IMR-90 (cell line): ENCODE measurements at regions not wholly inside any gene's neighbourhood (a gene's known extent, or its start where the extent isn't known, plus 50 kb on each side); places are given as distances from the start of the nearest gene placed in this dataset.
A peak's percentile ranks its signal among the peaks of the same experiment; 100 is the strongest.

Experiments
- ATAC-seq: fragments of 200-7000 bp; cut with Tn5 transposase; 2 replicates; pipeline ENCODE4 v1.9.1; 2020; ENCODE audit warnings: low read depth, mild to moderate bottlenecking, moderate library complexity
- BruUV-seq: library from RNA; stranded (reverse); fragments of 400-500 nt; replicated peaks from 2 replicates; lab custom pipeline; 2021; lab: Mats Ljungman, UMichigan
- CTCF ChIA-PET: fragments of 300-600 bp; formaldehyde crosslinking; extraction: SDS; loops from one replicate; lab custom pipeline; 2021; ENCODE audit warnings: antibody characterized with exemption; lab: Yijun Ruan, JAX
- POLR2A ChIA-PET: fragments of 300-600 bp; sonication (Branson Sonifier 250); formaldehyde crosslinking; loops from one replicate; lab custom pipeline; 2022; ENCODE audit warnings: antibody characterized with exemption; ENCODE audit not compliant: unreplicated experiment; lab: Charles Lee
- DNase-seq: peaks from one replicate; pipeline ENCODE4 v3.0.0; 2013
- H2AFZ ChIP-seq: replicated peaks from 2 replicates; pipeline ENCODE3; 2013; ENCODE audit warnings: low read length, mild to moderate bottlenecking; ENCODE audit not compliant: poor library complexity
- H2AK5ac ChIP-seq: 2 replicates; pipeline ENCODE4 v1.6.1; 2013; ENCODE audit warnings: low read depth, low read length, inconsistent platforms
- H2AK9ac ChIP-seq: replicated peaks from 2 replicates; pipeline ENCODE3; 2013; ENCODE audit warnings: mild to moderate bottlenecking, low read depth, low read length, moderate library complexity; ENCODE audit not compliant: poor library complexity
- H2BK120ac ChIP-seq: 2 replicates; pipeline ENCODE4 v1.6.1; 2013; ENCODE audit warnings: low read depth, low read length, inconsistent platforms
- H2BK15ac ChIP-seq: 3 replicates; pipeline ENCODE4 v1.6.1; 2013; ENCODE audit warnings: low read depth, low read length, inconsistent platforms
- H2BK20ac ChIP-seq: 2 replicates; pipeline ENCODE4 v1.6.1; 2013; ENCODE audit warnings: low read depth, mild to moderate bottlenecking, inconsistent platforms, low read length, moderate library complexity
- H2BK5ac ChIP-seq: 2 replicates; pipeline ENCODE4 v1.6.1; 2013; ENCODE audit warnings: mild to moderate bottlenecking, low read depth, low read length, inconsistent platforms; ENCODE audit not compliant: poor library complexity, severe bottlenecking
- H3K14ac ChIP-seq: replicated peaks from 2 replicates; pipeline ENCODE4 v1.6.1; 2013; ENCODE audit warnings: low read depth, low read length, inconsistent platforms
- H3K18ac ChIP-seq: 2 replicates; pipeline ENCODE4 v1.6.1; 2013; ENCODE audit warnings: low read depth, low read length, control low read depth
- H3K23ac ChIP-seq: 2 replicates; pipeline ENCODE4 v1.6.1; 2013; ENCODE audit warnings: low read depth, low read length, inconsistent platforms
- H3K27ac ChIP-seq: 2 replicates; pipeline ENCODE4 v1.5.1; 2013; ENCODE audit warnings: mild to moderate bottlenecking, control low read depth, low read length; ENCODE audit not compliant: insufficient read depth
- H3K27me3 ChIP-seq: 2 replicates; pipeline ENCODE4 v1.6.1; 2013; ENCODE audit warnings: low read length; ENCODE audit not compliant: control insufficient read depth, insufficient read depth
- H3K36me3 ChIP-seq: 2 replicates; pipeline ENCODE4 v1.6.1; 2013; ENCODE audit warnings: low read length, mixed read lengths; ENCODE audit not compliant: control insufficient read depth, insufficient read depth
- H3K4ac ChIP-seq: 2 replicates; pipeline ENCODE4 v1.6.1; 2013; ENCODE audit warnings: low read depth, low read length, inconsistent platforms
- H3K4me1 ChIP-seq: 2 replicates; pipeline ENCODE4 v1.6.1; 2013; ENCODE audit warnings: low read length, mixed read lengths; ENCODE audit not compliant: control insufficient read depth, insufficient read depth
- H3K4me2 ChIP-seq: 2 replicates; pipeline ENCODE4 v1.6.1; 2013; ENCODE audit warnings: low read depth, mild to moderate bottlenecking, control low read depth, low read length, moderate library complexity
- H3K4me3 ChIP-seq: 2 replicates; pipeline ENCODE4 v1.5.1; 2013; ENCODE audit warnings: low read depth, mild to moderate bottlenecking, control low read depth, low read length, moderate library complexity; ENCODE audit not compliant: insufficient read depth
- H3K56ac ChIP-seq: 2 replicates; pipeline ENCODE4 v1.6.1; 2013; ENCODE audit warnings: low read length, inconsistent platforms; ENCODE audit not compliant: insufficient read depth; ENCODE audit errors: extremely low read depth
- H3K79me1 ChIP-seq, 2 experiments: 2 replicates each; pipeline ENCODE4 v1.6.1; 2013; ENCODE audit warnings: low read length in 2 of 2, inconsistent platforms in 1 of 2, low read depth in 1 of 2
- H3K9ac ChIP-seq: 2 replicates; pipeline ENCODE4 v1.6.1; 2013; ENCODE audit warnings: low read depth, low read length, control low read depth
- H3K9me1 ChIP-seq: 2 replicates; pipeline ENCODE4 v1.6.1; 2013; ENCODE audit warnings: low read length, inconsistent platforms; ENCODE audit not compliant: insufficient read depth
- H3K9me3 ChIP-seq: 2 replicates; pipeline ENCODE4 v1.6.1; 2013; ENCODE audit warnings: low read length; ENCODE audit not compliant: control insufficient read depth, insufficient read depth
- H4K20me1 ChIP-seq: 2 replicates; pipeline ENCODE4 v1.6.1; 2013; ENCODE audit warnings: low read length, inconsistent platforms; ENCODE audit not compliant: insufficient read depth
- H4K5ac ChIP-seq: 2 replicates; pipeline ENCODE4 v1.6.1; 2013; ENCODE audit warnings: mild to moderate bottlenecking, low read depth, low read length, control low read depth
- H4K8ac ChIP-seq, 2 experiments: 2 replicates each; pipeline ENCODE4 v1.6.1; 2013; ENCODE audit warnings: low read depth in 2 of 2, low read length in 2 of 2, control low read depth in 1 of 2, inconsistent platforms in 1 of 2
- H4K91ac ChIP-seq: 2 replicates; pipeline ENCODE4 v1.6.1; 2013; ENCODE audit warnings: low read depth, low read length, inconsistent platforms; ENCODE audit not compliant: insufficient read depth
- CEBPB ChIP-seq: IDR thresholded peaks from 2 replicates; pipeline ENCODE4 v1.6.1; 2012; ENCODE audit warnings: low read depth, low read length, improper control_type of control experiment
- CHD1 ChIP-seq: IDR thresholded peaks from 2 replicates; pipeline ENCODE4 v1.6.1; 2012; ENCODE audit warnings: low read depth, low read length, improper control_type of control experiment
- ELK1 ChIP-seq: fragments of 150-350 bp; IDR thresholded peaks from 2 replicates; pipeline ENCODE4 v1.6.1; 2016; ENCODE audit warnings: low read depth, mild to moderate bottlenecking, low read length, moderate library complexity, borderline replicate concordance
- FOS ChIP-seq: fragments of 150-350 bp; IDR thresholded peaks from 2 replicates; pipeline ENCODE4 v1.6.1; 2016; ENCODE audit warnings: low read depth, low read length
- MAZ ChIP-seq: IDR thresholded peaks from 2 replicates; pipeline ENCODE4 v1.6.1; 2012; ENCODE audit warnings: low read depth, mild to moderate bottlenecking, low read length, improper control_type of control experiment, moderate library complexity, borderline replicate concordance
- MXI1 ChIP-seq: IDR thresholded peaks from 2 replicates; pipeline ENCODE4 v1.6.1; 2012; ENCODE audit warnings: low read depth, mild to moderate bottlenecking, low read length, moderate library complexity, borderline replicate concordance
- NFE2L2 ChIP-seq: fragments of 150-350 bp; IDR thresholded peaks from 2 replicates; pipeline ENCODE4 v1.6.1; 2016; ENCODE audit warnings: low read depth, mild to moderate bottlenecking, low read length
- RFX5 ChIP-seq: IDR thresholded peaks from 2 replicates; pipeline ENCODE4 v1.8.0; 2012; ENCODE audit warnings: low read depth, mild to moderate bottlenecking, low read length, moderate library complexity
- USF2 ChIP-seq: fragments of 150-350 bp; IDR thresholded peaks from 2 replicates; pipeline ENCODE4 v1.6.1; 2017; ENCODE audit warnings: mild to moderate bottlenecking, antibody characterized with exemption, low read length, low read depth
- WGBS, 2 experiments: methylation state at CpG; one replicate each; pipeline versions ENCODE4 v1.1.5 to v1.1.7; 2013; ENCODE audit warnings: missing lambda C conversion rate in 2 of 2; ENCODE audit not compliant: insufficient read length in 1 of 2; ENCODE audit errors: extremely low coverage in 2 of 2; 5-methylcytosine and 5-hydroxymethylcytosine counted together
- dilution Hi-C: fragments of 300-500 bp; cut with HindIII; formaldehyde crosslinking; loops from one replicate; pipeline ENCODE4 v1.14.3; 2018; ENCODE audit warnings: low sequenced_read_pairs; ENCODE audit not compliant: unreplicated experiment
- in situ Hi-C: fragments of 300-500 bp; cut with MboI; formaldehyde crosslinking; loops from 3 replicates; pipeline ENCODE4 v1.14.3; 2019; ENCODE audit warnings: low sequenced_read_pairs, inconsistent platforms, mixed read lengths
- intact Hi-C: fragments of 100-400 bp; cut with micrococcal nuclease; formaldehyde crosslinking; loops from 2 replicates; pipeline ENCODE4 v1.10.0; 2022

- Histone ChIP-seq H4K91ac (no peak overlapping the region), H3K9ac (no peak overlapping the region), H3K4me2 (no peak overlapping the region), H3K14ac (no peak overlapping the region), H3K4me1 (no peaks in the 10 kb centered on the region), H3K79me1 (no peaks in the 10 kb centered on the region), H3K23ac (no peak overlapping the region), H3K9me3 (no peaks in the 10 kb centered on the region), H2BK20ac (no peak overlapping the region), H3K9me1 (no peaks in the 10 kb centered on the region), H3K4ac (no peak overlapping the region), H3K27ac (no peak overlapping the region), H4K20me1 (no peaks in the 10 kb centered on the region), H2BK5ac (no peak overlapping the region), H3K56ac (no peak overlapping the region), H4K5ac (no peak overlapping the region), H3K27me3 (no peaks in the 10 kb centered on the region; the same call in 1 of the 2 replicates), H3K18ac (no peak overlapping the region), H2AK9ac (no peak overlapping the region), H2BK15ac (no peak overlapping the region), H3K36me3 (no peaks in the 10 kb centered on the region), H3K4me3 (no peak overlapping the region), H2AK5ac (no peak overlapping the region), H2AFZ (no peak overlapping the region), H4K8ac (no peak overlapping the region), H2BK120ac (no peak overlapping the region)
- intact Hi-C loops: no loop called here
- ATAC-seq: peak; percentile 63
- CTCF ChIA-PET: interaction anchor here (0.6 kb wide), 4 partner anchors 12 to 873 kb away, joined by 3 to 6 read pairs (median 4); no protein-coding TSS in a partner anchor
- POLR2A ChIA-PET: no interaction called here
- BruUV-seq: no TSS peak
- TF ChIP-seq USF2 (no peak), ELK1 (no peak), CHD1 (no peak), RFX5 (no peak), NFE2L2 (no peak), CEBPB (no peak), MAZ (no peak), FOS (no peak), MXI1 (no peak)
- DNase-seq: peak; percentile 66
- WGBS, 2 experiments: no CpG with 5 or more reads among the region's 3 CpGs
- in situ Hi-C loops: no loop called here
- dilution Hi-C loops: no loop called here
These were observed 443.3 kb downstream of the DNAH5 start for GRCh38 chr5:13501176-13501575.
